H1 (cell line): ENCODE measurements at regions not wholly inside any gene's neighbourhood (a gene's known extent, or its start where the extent isn't known, plus 50 kb on each side); places are given as distances from the start of the nearest gene placed in this dataset.

Source experiments
- CTCF ChIA-PET: fragments of 300-600 bp; sonication (Branson Sonifier 250); formaldehyde crosslinking; loops from one replicate; lab custom pipeline; 2021; ENCODE audit not compliant: partially characterized antibody; lab: Charles Lee
- POLR2A ChIA-PET: fragments of 300-600 bp; sonication (Branson Sonifier 250); formaldehyde crosslinking; loops from one replicate; lab custom pipeline; 2021; ENCODE audit warnings: inconsistent platforms; ENCODE audit not compliant: partially characterized antibody; lab: Charles Lee
- DNase-seq, 2 experiments: peaks; one replicate each; pipeline versions ENCODE4 v3.0.0 to v3.0.0-alpha.2; 2010 to 2022; ENCODE audit warnings: low spot score in 2 of 2, low read depth in 1 of 2, mixed read lengths in 1 of 2
- FAIRE-seq: peaks from 2 replicates; lab custom pipeline; 2011; peaks lifted over from hg19 to GRCh38; lab: Jason Lieb, UNC
- H2AFZ ChIP-seq: 2 replicates; pipeline ENCODE4 v1.8.1; 2012; ENCODE audit warnings: low read length, inconsistent platforms
- H2AK5ac ChIP-seq: 2 replicates; pipeline ENCODE4 v1.6.1; 2013; ENCODE audit warnings: low read depth, low read length
- H2BK120ac ChIP-seq: replicated peaks from 2 replicates; pipeline ENCODE3; 2013; ENCODE audit warnings: low read depth, low read length, inconsistent platforms
- H2BK12ac ChIP-seq: 2 replicates; pipeline ENCODE4 v1.6.1; 2013; ENCODE audit warnings: low read depth, low read length
- H2BK15ac ChIP-seq: 2 replicates; pipeline ENCODE4 v1.6.1; 2013; ENCODE audit warnings: low read length
- H2BK20ac ChIP-seq: 2 replicates; pipeline ENCODE4 v1.6.1; 2013; ENCODE audit warnings: low read length
- H2BK5ac ChIP-seq: 2 replicates; pipeline ENCODE4 v1.6.1; 2013; ENCODE audit warnings: low read depth, low read length
- H3K14ac ChIP-seq: 2 replicates; pipeline ENCODE4 v1.6.1; 2013; ENCODE audit warnings: inconsistent platforms; ENCODE audit not compliant: insufficient read length
- H3K18ac ChIP-seq: 2 replicates; pipeline ENCODE4 v1.6.1; 2013; ENCODE audit warnings: low read length; ENCODE audit errors: extremely low read depth
- H3K23ac ChIP-seq: 2 replicates; pipeline ENCODE4 v1.6.1; 2013; ENCODE audit warnings: inconsistent platforms; ENCODE audit not compliant: insufficient read length
- H3K23me2 ChIP-seq: 2 replicates; pipeline ENCODE4 v1.6.1; 2013; ENCODE audit warnings: low read depth, low read length
- H3K27ac ChIP-seq: 2 replicates; pipeline ENCODE4 v1.6.1; 2011; ENCODE audit warnings: low read depth, low read length, inconsistent platforms
- H3K27me3 ChIP-seq, 4 experiments: replicated peaks in 1 of 4; 1 replicate in 1 of 4; 2 replicates in 3 of 4; pipeline versions ENCODE4 v1.6.1 to v1.8.1; 2011 to 2013; ENCODE audit warnings: low read length in 3 of 4, mild to moderate bottlenecking in 3 of 4, inconsistent platforms in 2 of 4, mixed read lengths in 2 of 4, moderate library complexity in 1 of 4; ENCODE audit not compliant: control insufficient read depth in 3 of 4, insufficient read depth in 3 of 4; ENCODE audit errors: extremely low read depth in 1 of 4
- H3K36me3 ChIP-seq, 4 experiments: 2 replicates each; pipeline versions ENCODE4 v1.6.1 to v1.8.1; 2011 to 2013; ENCODE audit warnings: mild to moderate bottlenecking in 4 of 4, low read length in 3 of 4, moderate library complexity in 2 of 4, control low read depth in 1 of 4, inconsistent platforms in 1 of 4; ENCODE audit not compliant: insufficient read depth in 4 of 4, control insufficient read depth in 2 of 4
- H3K4ac ChIP-seq: replicated peaks from 2 replicates; pipeline ENCODE3; 2013; ENCODE audit warnings: low read length, low read depth, mixed read lengths, inconsistent platforms; ENCODE audit not compliant: insufficient read length
- H3K4me1 ChIP-seq, 4 experiments: replicated peaks in 1 of 4; 1 replicate in 1 of 4; 2 replicates in 3 of 4; pipeline versions ENCODE4 v1.6.1 to v1.8.1; 2011 to 2013; ENCODE audit warnings: low read length in 3 of 4, inconsistent platforms in 2 of 4, mixed read lengths in 1 of 4; ENCODE audit not compliant: insufficient read depth in 4 of 4, control insufficient read depth in 3 of 4
- H3K4me2 ChIP-seq, 2 experiments: 2 replicates each; pipeline versions ENCODE4 v1.6.1 to v1.8.1; 2011 to 2013; ENCODE audit warnings: low read depth in 2 of 2, low read length in 2 of 2, control low read depth in 1 of 2, inconsistent platforms in 1 of 2, mild to moderate bottlenecking in 1 of 2; ENCODE audit not compliant: insufficient read depth in 1 of 2
- H3K4me3 ChIP-seq, 4 experiments: fragments of 200-600, 300-600 bp in 1 of 4; sonication (generic), shearing (Covaris generic), sonication (Bioruptor Twin) in 1 of 4; 2 replicates each; pipeline versions ENCODE4 v1.5.1 to v1.8.1; 2011 to 2016; ENCODE audit warnings: low read length in 4 of 4, low read depth in 3 of 4, control low read depth in 2 of 4, inconsistent platforms in 2 of 4, mild to moderate bottlenecking in 2 of 4, mixed read lengths in 1 of 4, moderate library complexity in 1 of 4; ENCODE audit not compliant: insufficient read depth in 2 of 4; ENCODE audit errors: extremely low read depth in 1 of 4
- H3K56ac ChIP-seq: replicated peaks from 2 replicates; pipeline ENCODE3; 2013; ENCODE audit warnings: low read depth, mild to moderate bottlenecking, mixed read lengths, low read length, inconsistent platforms; ENCODE audit not compliant: insufficient read length
- H3K79me1 ChIP-seq: 2 replicates; pipeline ENCODE4 v1.6.1; 2013; ENCODE audit warnings: low read depth, low read length, control low read depth
- H3K79me2 ChIP-seq, 2 experiments: 2 replicates each; pipeline versions ENCODE4 v1.6.1 to v1.8.1; 2012 to 2013; ENCODE audit warnings: low read length in 2 of 2, mild to moderate bottlenecking in 2 of 2, inconsistent platforms in 1 of 2; ENCODE audit not compliant: insufficient read depth in 2 of 2, control insufficient read depth in 1 of 2
- H3K9ac ChIP-seq, 4 experiments: replicated peaks in 1 of 4; 1 replicate in 1 of 4; 2 replicates in 3 of 4; pipeline versions ENCODE4 v1.6.1 to v1.8.1; 2011 to 2013; ENCODE audit warnings: low read depth in 3 of 4, low read length in 3 of 4, control low read depth in 2 of 4, mild to moderate bottlenecking in 2 of 4, moderate library complexity in 2 of 4, inconsistent platforms in 1 of 4; ENCODE audit errors: extremely low read depth in 1 of 4
- H3K9me3 ChIP-seq, 2 experiments: 2 replicates each; pipeline versions ENCODE4 v1.6.1 to v1.8.1; 2012 to 2013; ENCODE audit warnings: mild to moderate bottlenecking in 2 of 2, moderate library complexity in 2 of 2, control low read depth in 1 of 2, inconsistent platforms in 1 of 2, low read depth in 1 of 2, low read length in 1 of 2, mixed read lengths in 1 of 2; ENCODE audit not compliant: insufficient read depth in 2 of 2
- H4K20me1 ChIP-seq, 2 experiments: replicated peaks in 1 of 2; 2 replicates each; pipeline versions ENCODE3 to v1.8.1; 2011 to 2013; ENCODE audit warnings: inconsistent platforms in 2 of 2, low read length in 2 of 2, mild to moderate bottlenecking in 1 of 2; ENCODE audit not compliant: insufficient read depth in 2 of 2, control insufficient read depth in 1 of 2
- H4K5ac ChIP-seq: 2 replicates; pipeline ENCODE4 v1.6.1; 2013; ENCODE audit warnings: low read length, low read depth, mixed read lengths, inconsistent platforms; ENCODE audit not compliant: insufficient read length
- H4K8ac ChIP-seq: 2 replicates; pipeline ENCODE4 v1.8.0; 2013; ENCODE audit warnings: mild to moderate bottlenecking, moderate library complexity, low read length, inconsistent platforms; ENCODE audit not compliant: insufficient read depth; ENCODE audit errors: extremely low read depth
- H4K91ac ChIP-seq: replicated peaks from 2 replicates; pipeline ENCODE3; 2013; ENCODE audit warnings: low read length, mixed read lengths, inconsistent platforms; ENCODE audit not compliant: insufficient read length
- CBX5 ChIP-seq: fragments of 300-800, 300-1000 bp; sonication (generic); IDR thresholded peaks from 2 replicates; pipeline ENCODE4 v1.7.1; 2016; ENCODE audit warnings: antibody characterized with exemption, low read length, low read depth
- KDM1A ChIP-seq: fragments of 200-600, 300-600 bp; sonication (generic); IDR thresholded peaks from 2 replicates; pipeline ENCODE4 v1.7.1; 2016; ENCODE audit warnings: mild to moderate bottlenecking, low read length, borderline replicate concordance
- NANOG ChIP-seq: IDR thresholded peaks from 2 replicates; pipeline ENCODE4 v1.6.1; 2011; ENCODE audit warnings: low read length, low read depth, mild to moderate bottlenecking, inconsistent platforms; ENCODE audit not compliant: insufficient read depth, poor library complexity, severe bottlenecking
- PHF8 ChIP-seq: fragments of 200-600 bp; sonication (generic); conservative IDR thresholded peaks from 2 replicates; pipeline ENCODE4 v1.7.1; 2012; ENCODE audit warnings: low read depth, mild to moderate bottlenecking, inconsistent platforms, low read length, moderate library complexity
- RAD21 ChIP-seq, 2 experiments: IDR thresholded peaks in 1 of 2; conservative IDR thresholded peaks in 1 of 2; 2 replicates each; pipeline ENCODE4 v1.6.1; 2011; ENCODE audit warnings: low read depth in 2 of 2, low read length in 2 of 2, improper control_type of control experiment in 1 of 2, inconsistent platforms in 1 of 2, mild to moderate bottlenecking in 1 of 2, moderate library complexity in 1 of 2
- SIRT6 ChIP-seq: IDR thresholded peaks from one replicate; pipeline ENCODE4 v1.7.1; 2012; ENCODE audit warnings: low read length, inconsistent platforms
- SP1 ChIP-seq: IDR thresholded peaks from 2 replicates; pipeline ENCODE4 v1.6.1; 2011; ENCODE audit warnings: low read depth, low read length
- SP4 ChIP-seq: IDR thresholded peaks from 2 replicates; pipeline ENCODE4 v1.6.1; 2012; ENCODE audit warnings: low read length, inconsistent platforms
- SUZ12 ChIP-seq: fragments of 200-600 bp; sonication (generic); IDR thresholded peaks from 2 replicates; pipeline ENCODE4 v1.6.1; 2012; ENCODE audit warnings: mild to moderate bottlenecking, inconsistent platforms, low read length, moderate library complexity, mixed read lengths
- TCF12 ChIP-seq: IDR thresholded peaks from 2 replicates; pipeline ENCODE4 v1.6.1; 2011; ENCODE audit warnings: low read depth, mild to moderate bottlenecking, low read length
- WGBS, 2 experiments: shearing (Covaris generic) in 1 of 2; methylation state at CpG; one replicate each; pipeline versions ENCODE4 v1.1.6 to v1.1.7; 2013 to 2015; ENCODE audit warnings: low lambda C conversion rate in 2 of 2, mixed read lengths in 2 of 2, inconsistent platforms in 1 of 2, low coverage in 1 of 2, missing lambda C conversion rate in 1 of 2; ENCODE audit not compliant: insufficient replicate concordance in 2 of 2, insufficient coverage in 1 of 2, insufficient read length in 1 of 2; ENCODE audit errors: extremely low coverage in 1 of 2, missing lambda C conversion rate in 1 of 2; 5-methylcytosine and 5-hydroxymethylcytosine counted together
- TF ChIP-seq, protein P1 (sequence below): IDR thresholded peaks from 2 replicates; pipeline ENCODE4 v1.6.1; 2012; ENCODE audit warnings: inconsistent platforms
- TF ChIP-seq, protein P2 (sequence below), 3 experiments: IDR thresholded peaks; 1 replicate in 2 of 3; 2 replicates in 1 of 3; pipeline versions ENCODE4 v1.5.1 to v1.6.1; 2011; ENCODE audit warnings: low read length in 3 of 3, mild to moderate bottlenecking in 3 of 3, inconsistent platforms in 2 of 3, low read depth in 1 of 3, moderate library complexity in 1 of 3; ENCODE audit not compliant: insufficient read depth in 1 of 3; ENCODE audit errors: control extremely low read depth in 1 of 3

GRCh38 chr9:12403721-12404120 lies 289.5 kb upstream of the TYRP1 start:
- Histone ChIP-seq H2BK5ac (no peak overlapping the region), H4K5ac (no peak overlapping the region), H2AFZ (no peak overlapping the region), H3K14ac (no peak overlapping the region), H3K56ac (no peak overlapping the region), H4K91ac (no peak overlapping the region), H3K4me2 (no peak overlapping the region), H3K27ac (no peak overlapping the region), H3K4ac (no peak overlapping the region), H2BK120ac (no peak overlapping the region), H3K79me1 (no peaks in the 10 kb centered on the region), H3K4me3 (no peak overlapping the region), H3K27me3 (no peaks in the 10 kb centered on the region), H3K36me3 (no peaks in the 10 kb centered on the region), H3K23me2 (no peaks in the 10 kb centered on the region; the same call in 1 of the 2 replicates), H3K9ac (no peak overlapping the region), H2BK20ac (no peak overlapping the region), H3K18ac (no peak overlapping the region), H2AK5ac (no peak overlapping the region), H3K4me1 (no peaks in the 10 kb centered on the region), H3K79me2 (no peaks in the 10 kb centered on the region), H3K23ac (no peak overlapping the region), H4K8ac (no peak overlapping the region), H3K9me3 (no peaks in the 10 kb centered on the region), H2BK15ac (no peak overlapping the region), H4K20me1 (no peaks in the 10 kb centered on the region), H2BK12ac (no peak overlapping the region)
- CTCF ChIA-PET, result interaction anchor here (0.5 kb wide), 1 partner anchor 157 kb away, joined by 3 read pairs; no protein-coding TSS in a partner anchor
- 87% methylated on average over 2 of the region's 2 CpGs; no CpG with 5 or more reads in 1 of the 2 experiments for WGBS, 2 experiments
- DNase-seq, result no peak
- POLR2A ChIA-PET, result no interaction called here
- no peak for FAIRE-seq
- TF ChIP-seq SIRT6 (no peak), CBX5 (no peak), TCF12 (no peak), KDM1A (no peak), NANOG (no peak), SP1 (no peak), RAD21 (IDR thresholded peaks at IDR 0.05 in 1 of 2, conservative IDR thresholded peaks at IDR 0.05 in 1 of 2; ENCODE audit: low read depth in 2 of 2, low read length in 2 of 2) (no peak), SP4 (no peak), PHF8 (no peak), SUZ12 (no peak)
- TF ChIP-seq, protein P1, sequence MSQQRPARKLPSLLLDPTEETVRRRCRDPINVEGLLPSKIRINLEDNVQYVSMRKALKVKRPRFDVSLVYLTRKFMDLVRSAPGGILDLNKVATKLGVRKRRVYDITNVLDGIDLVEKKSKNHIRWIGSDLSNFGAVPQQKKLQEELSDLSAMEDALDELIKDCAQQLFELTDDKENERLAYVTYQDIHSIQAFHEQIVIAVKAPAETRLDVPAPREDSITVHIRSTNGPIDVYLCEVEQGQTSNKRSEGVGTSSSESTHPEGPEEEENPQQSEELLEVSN, result no peak
- TF ChIP-seq, protein P2, sequence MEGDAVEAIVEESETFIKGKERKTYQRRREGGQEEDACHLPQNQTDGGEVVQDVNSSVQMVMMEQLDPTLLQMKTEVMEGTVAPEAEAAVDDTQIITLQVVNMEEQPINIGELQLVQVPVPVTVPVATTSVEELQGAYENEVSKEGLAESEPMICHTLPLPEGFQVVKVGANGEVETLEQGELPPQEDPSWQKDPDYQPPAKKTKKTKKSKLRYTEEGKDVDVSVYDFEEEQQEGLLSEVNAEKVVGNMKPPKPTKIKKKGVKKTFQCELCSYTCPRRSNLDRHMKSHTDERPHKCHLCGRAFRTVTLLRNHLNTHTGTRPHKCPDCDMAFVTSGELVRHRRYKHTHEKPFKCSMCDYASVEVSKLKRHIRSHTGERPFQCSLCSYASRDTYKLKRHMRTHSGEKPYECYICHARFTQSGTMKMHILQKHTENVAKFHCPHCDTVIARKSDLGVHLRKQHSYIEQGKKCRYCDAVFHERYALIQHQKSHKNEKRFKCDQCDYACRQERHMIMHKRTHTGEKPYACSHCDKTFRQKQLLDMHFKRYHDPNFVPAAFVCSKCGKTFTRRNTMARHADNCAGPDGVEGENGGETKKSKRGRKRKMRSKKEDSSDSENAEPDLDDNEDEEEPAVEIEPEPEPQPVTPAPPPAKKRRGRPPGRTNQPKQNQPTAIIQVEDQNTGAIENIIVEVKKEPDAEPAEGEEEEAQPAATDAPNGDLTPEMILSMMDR (IDR thresholded peaks at IDR 0.05; ENCODE audit: control extremely low read depth in 1 of 3, insufficient read depth in 1 of 3, low read depth in 1 of 3, low read length in 3 of 3), result no peak
